ENCODE measurements at regions not wholly inside any gene's neighbourhood (a gene's known extent, or its start where the extent isn't known, plus 50 kb on each side); places are given as distances from the start of the nearest gene placed in this dataset.
"Not testable (repeated sequence)": the region's sequence is repeated elsewhere in the genome, so short reads cannot be mapped to it uniquely, and the experiment has no call there.

GRCh38 chr11:49823188-49823587 is 129.0 kb upstream of the OR4C13 start:
- DNase-seq: not testable (repeated sequence)

- DNase-seq: not testable (repeated sequence)
Measured at GRCh38 chr11:49850541-49850940, 101.7 kb upstream of the OR4C13 start.

GRCh38 chr11:49851511-49851910 is 100.7 kb upstream of the OR4C13 start:
- DNase-seq: no peak

- DNase-seq: no peak
Measured at GRCh38 chr11:49851971-49852389, 100.2 kb upstream of the OR4C13 start.

GRCh38 chr11:49888875-49889274 is 63.3 kb upstream of the OR4C13 start:
- DNase-seq: not testable (repeated sequence)

GRCh38 chr11:49891910-49892671 is 60.1 kb upstream of the OR4C13 start:
- not testable (repeated sequence) for DNase-seq

- DNase-seq: not testable (repeated sequence)
Measured at GRCh38 chr11:49893442-49893841, 58.7 kb upstream of the OR4C13 start.
